ENCODE measurements at regions not wholly inside any gene's neighbourhood (a gene's known extent, or its start where the extent isn't known, plus 50 kb on each side); places are given as distances from the start of the nearest gene placed in this dataset.
"Not testable (repeated sequence)": the region's sequence is repeated elsewhere in the genome, so short reads cannot be mapped to it uniquely, and the experiment has no call there.

DNA sequence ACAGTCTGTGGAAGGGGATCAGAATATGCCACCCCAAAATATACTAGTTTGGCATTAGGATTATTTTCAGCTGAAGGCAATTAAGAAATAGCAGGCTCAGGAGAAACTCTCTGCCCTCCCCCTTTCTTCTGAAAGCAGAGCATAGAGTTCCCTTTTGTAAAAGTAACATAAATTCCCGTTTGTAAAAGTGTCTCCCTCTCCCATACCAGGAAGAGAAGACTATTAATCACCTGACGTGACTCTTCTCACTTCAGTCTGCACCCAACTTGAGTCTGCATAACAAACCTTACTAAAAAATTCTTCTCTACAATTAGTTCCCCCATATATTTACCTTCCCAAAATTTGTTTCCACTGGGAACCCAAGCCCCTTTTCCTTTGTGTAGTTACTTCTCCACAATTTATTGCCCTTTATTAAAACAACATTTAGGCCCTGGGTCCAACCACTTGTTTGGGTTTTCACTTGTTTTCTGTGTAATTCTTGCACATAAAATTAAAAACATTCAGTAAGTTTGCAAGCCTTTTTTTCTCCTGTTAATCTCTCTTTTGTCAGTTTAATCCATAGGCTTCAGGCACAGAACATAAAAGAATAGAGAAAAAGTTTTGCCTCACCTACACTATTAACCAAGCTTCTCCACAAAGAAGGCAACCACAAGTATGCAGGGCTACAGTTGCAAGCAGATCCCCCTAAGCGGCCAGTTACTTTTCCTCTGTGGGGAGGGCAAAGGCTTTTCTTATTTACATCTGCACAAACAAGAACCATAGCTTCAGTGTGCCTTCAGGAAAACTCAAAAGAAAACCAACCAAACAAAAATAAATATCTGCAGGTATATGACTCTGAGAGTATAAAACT, 73.8 kb upstream of the EPCAM start:
- H3K27ac ChIP-seq: peak overlapping the region; percentile 81
- no peaks in the 10 kb centered on the region for H3K36me3 ChIP-seq
- no peaks in the 10 kb centered on the region for H3K9me3 ChIP-seq
- H3K4me3 ChIP-seq (ENCODE audit: low read depth in 1 of 2, low read length in 1 of 2): no peak overlapping the region
- TF ChIP-seq, protein P1, sequence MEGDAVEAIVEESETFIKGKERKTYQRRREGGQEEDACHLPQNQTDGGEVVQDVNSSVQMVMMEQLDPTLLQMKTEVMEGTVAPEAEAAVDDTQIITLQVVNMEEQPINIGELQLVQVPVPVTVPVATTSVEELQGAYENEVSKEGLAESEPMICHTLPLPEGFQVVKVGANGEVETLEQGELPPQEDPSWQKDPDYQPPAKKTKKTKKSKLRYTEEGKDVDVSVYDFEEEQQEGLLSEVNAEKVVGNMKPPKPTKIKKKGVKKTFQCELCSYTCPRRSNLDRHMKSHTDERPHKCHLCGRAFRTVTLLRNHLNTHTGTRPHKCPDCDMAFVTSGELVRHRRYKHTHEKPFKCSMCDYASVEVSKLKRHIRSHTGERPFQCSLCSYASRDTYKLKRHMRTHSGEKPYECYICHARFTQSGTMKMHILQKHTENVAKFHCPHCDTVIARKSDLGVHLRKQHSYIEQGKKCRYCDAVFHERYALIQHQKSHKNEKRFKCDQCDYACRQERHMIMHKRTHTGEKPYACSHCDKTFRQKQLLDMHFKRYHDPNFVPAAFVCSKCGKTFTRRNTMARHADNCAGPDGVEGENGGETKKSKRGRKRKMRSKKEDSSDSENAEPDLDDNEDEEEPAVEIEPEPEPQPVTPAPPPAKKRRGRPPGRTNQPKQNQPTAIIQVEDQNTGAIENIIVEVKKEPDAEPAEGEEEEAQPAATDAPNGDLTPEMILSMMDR (IDR thresholded peaks at IDR 0.05): no peak
- H3K27me3 ChIP-seq: no peaks in the 10 kb centered on the region
- peaks cover 50 to 53% of the 10 kb centered on the region in 2 experiments for H3K4me1 ChIP-seq (ENCODE audit: control insufficient read depth in 1 of 2, insufficient read depth in 1 of 2, low read depth in 1 of 2, low read length in 1 of 2)

DNA sequence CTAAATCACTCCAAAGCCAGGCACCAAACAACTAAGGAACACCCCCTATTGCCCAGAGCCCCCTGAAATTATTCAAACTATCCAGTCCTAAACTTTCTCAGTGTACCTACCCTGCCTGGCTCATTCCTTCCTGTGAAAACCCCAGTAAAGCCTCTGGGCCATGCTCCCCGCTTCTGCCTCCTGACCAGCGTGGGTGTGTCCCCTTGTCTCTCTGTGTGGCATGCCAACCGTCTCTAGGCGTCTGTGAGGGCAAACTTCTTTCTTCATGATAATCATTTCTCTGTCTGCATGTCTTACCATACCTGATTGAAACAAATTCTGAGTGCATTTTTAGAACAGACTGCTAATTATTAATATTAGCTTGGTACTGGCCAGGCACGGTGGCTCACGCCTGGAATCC, 75.1 kb upstream of the EPCAM start:
- H3K27me3 ChIP-seq: no peaks in the 10 kb centered on the region
- H3K9me3 ChIP-seq: no peaks in the 10 kb centered on the region
- H3K27ac ChIP-seq: no peak overlapping the region
- H3K4me3 ChIP-seq (ENCODE audit: low read depth in 1 of 2, low read length in 1 of 2): no peak overlapping the region
- TF ChIP-seq, protein P1 (IDR thresholded peaks at IDR 0.05): no peak
- H3K4me1 ChIP-seq (ENCODE audit: control insufficient read depth in 1 of 2, insufficient read depth in 1 of 2, low read depth in 1 of 2, low read length in 1 of 2): peaks cover 37 to 41% of the 10 kb centered on the region in 2 experiments
- no peaks in the 10 kb centered on the region for H3K36me3 ChIP-seq

DNA sequence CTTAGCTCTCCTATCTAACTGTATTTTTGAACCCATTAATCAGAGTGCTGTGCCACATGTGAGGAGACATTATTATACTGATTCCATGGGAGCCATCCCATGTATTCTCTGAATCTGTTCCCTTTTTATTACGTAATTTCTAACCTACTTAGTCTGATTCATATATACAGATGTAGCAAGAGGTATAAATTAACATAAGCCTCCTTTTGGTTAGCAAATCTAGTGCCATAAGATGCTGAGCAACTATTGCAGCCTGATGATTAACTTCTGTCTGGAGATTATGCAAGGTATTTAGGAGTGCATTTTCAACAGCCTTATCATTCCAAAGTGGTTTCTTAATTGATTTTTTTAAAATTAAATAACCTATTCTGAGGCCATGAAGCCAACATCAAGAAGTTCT, 80.2 kb upstream of the EPCAM start:
- H3K27ac ChIP-seq: no peak overlapping the region

DNA sequence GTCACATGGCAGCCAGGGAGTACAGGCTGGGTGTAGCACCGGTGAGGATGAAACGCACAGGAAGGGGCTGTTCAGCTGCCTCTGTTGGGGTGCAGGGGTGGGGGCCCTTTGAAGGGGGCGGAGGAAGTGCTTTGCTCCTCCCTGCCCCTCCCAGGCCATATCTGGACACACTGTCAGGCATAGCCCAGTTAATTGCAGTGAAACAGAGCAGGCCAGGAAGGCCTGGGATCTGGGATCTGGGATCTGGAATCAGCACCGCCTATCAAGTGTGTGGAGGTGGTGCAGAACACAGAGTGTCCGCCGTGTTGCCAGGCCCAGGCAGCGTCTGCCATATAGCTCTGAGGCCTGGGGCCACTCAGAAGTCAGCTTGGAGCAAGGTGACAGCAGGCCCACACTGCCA, 85.5 kb upstream of the EPCAM start:
- TF ChIP-seq, protein P1 (IDR thresholded peaks at IDR 0.05): no peak

More for the DNA sequence above, 80.2 kb upstream of the EPCAM start:
- no peaks in the 10 kb centered on the region for H3K4me1 ChIP-seq (ENCODE audit: control insufficient read depth in 1 of 2, insufficient read depth in 1 of 2, low read depth in 1 of 2, low read length in 1 of 2)
- no peaks in the 10 kb centered on the region for H3K9me3 ChIP-seq
- H3K4me3 ChIP-seq (ENCODE audit: low read depth in 1 of 2, low read length in 1 of 2): no peak overlapping the region
- TF ChIP-seq, protein P1 (IDR thresholded peaks at IDR 0.05): no peak
- no peaks in the 10 kb centered on the region for H3K27me3 ChIP-seq
- no peaks in the 10 kb centered on the region for H3K36me3 ChIP-seq

DNA sequence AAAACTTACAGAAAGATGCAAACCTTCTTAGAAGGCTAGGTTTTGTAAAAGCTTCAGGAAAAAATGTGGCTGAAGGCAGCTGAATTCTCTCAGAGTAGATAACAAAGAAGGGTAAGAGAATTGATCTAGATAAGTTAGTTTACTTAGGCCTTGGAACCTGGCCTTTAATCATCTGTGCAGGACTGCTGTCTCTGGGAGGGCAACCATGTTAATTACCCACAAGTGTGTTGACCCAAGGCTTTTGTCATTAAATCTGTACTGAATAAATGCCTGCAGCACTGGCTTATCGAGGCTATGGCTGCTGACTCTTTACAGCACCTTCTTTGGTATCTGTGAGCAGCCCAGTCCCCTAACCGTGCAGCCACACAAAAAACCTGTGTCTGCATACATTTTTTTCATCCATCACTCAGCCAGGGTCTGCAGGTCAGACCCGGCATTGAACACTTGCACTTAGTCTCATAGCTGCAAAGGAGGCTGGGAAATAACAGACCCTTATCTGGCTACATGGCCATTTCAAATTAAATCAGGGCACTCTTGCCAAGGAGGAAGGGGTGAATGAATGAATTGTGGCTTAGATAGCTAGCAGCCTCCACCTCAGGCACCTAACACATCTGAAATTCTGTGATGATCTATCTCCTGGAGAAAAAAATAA, 86.4 kb upstream of the EPCAM start:
- no peaks in the 10 kb centered on the region for H3K36me3 ChIP-seq
- no peak overlapping the region for H3K4me3 ChIP-seq (ENCODE audit: low read depth in 1 of 2, low read length in 1 of 2)
- H3K27ac ChIP-seq: no peak overlapping the region
- no peaks in the 10 kb centered on the region for H3K9me3 ChIP-seq
- no peaks in the 10 kb centered on the region for H3K4me1 ChIP-seq (ENCODE audit: control insufficient read depth in 1 of 2, insufficient read depth in 1 of 2, low read depth in 1 of 2, low read length in 1 of 2)
- H3K27me3 ChIP-seq: no peaks in the 10 kb centered on the region
- TF ChIP-seq, protein P1 (IDR thresholded peaks at IDR 0.05): no peak

More for the DNA sequence above, 85.5 kb upstream of the EPCAM start:
- no peak overlapping the region for H3K27ac ChIP-seq
- no peaks in the 10 kb centered on the region for H3K36me3 ChIP-seq
- H3K4me1 ChIP-seq (ENCODE audit: control insufficient read depth in 1 of 2, insufficient read depth in 1 of 2, low read depth in 1 of 2, low read length in 1 of 2): no peaks in the 10 kb centered on the region
- no peak overlapping the region for H3K4me3 ChIP-seq (ENCODE audit: low read depth in 1 of 2, low read length in 1 of 2)
- no peaks in the 10 kb centered on the region for H3K27me3 ChIP-seq
- H3K9me3 ChIP-seq: no peaks in the 10 kb centered on the region

DNA sequence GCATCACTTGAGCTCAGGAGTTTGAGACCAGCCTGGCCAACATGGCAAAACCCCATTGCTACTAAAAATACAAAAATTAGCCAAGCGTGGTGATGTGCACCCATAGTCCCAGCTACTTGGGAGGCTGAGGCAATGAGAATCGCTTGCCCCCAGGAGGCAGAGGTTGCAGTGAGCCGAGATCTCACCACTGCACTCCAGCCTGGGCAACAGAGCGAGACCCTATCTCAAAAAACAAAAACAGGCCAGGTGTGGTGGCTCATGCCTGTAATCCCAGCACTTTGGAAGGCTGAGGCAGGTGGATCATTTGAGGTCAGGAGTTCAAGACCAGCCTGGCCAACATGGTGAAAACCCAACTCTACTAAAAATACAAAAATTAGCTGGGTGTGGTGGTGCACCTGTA, 89.6 kb upstream of the EPCAM start:
- H3K9me3 ChIP-seq; H3K36me3 ChIP-seq; H3K27me3 ChIP-seq; H3K4me1 ChIP-seq (ENCODE audit: control insufficient read depth in 1 of 2, insufficient read depth in 1 of 2, low read depth in 1 of 2, low read length in 1 of 2); H3K4me3 ChIP-seq (ENCODE audit: low read depth in 1 of 2, low read length in 1 of 2); H3K27ac ChIP-seq: not testable (repeated sequence)
